Erythroblast (primary cell): ENCODE measurements at regions not wholly inside any gene's neighbourhood (a gene's known extent, or its start where the extent isn't known, plus 50 kb on each side); places are given as distances from the start of the nearest gene placed in this dataset.

ENCODE experiments used
- GATA1 ChIP-seq: IDR thresholded peaks from 2 replicates; pipeline ENCODE4 v1.6.1; 2011; ENCODE audit warnings: low read depth, mild to moderate bottlenecking, control low read depth, low read length, moderate library complexity
- POLR2A ChIP-seq: IDR thresholded peaks from 2 replicates; pipeline ENCODE4 v1.6.1; 2011; ENCODE audit warnings: mild to moderate bottlenecking, low read length

DNA sequence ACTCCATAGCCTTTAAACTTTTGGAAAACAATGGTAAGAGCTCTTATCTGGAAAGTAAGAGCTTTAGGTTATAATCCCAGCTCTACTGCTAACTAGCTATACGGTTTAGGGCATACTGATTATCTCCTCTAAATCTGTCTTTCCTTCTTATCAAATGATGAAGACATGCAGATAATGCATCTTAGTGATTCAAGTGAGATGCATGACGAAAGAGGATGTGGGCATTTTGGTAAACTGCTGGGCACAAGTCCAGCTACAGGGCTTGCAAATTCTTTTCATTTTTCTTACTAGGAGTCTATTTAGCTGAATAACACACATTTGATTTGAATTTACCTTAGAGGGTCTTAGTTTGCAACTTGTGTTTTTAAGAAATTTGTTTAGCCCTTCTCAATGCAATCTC, 1604.8 kb upstream of the ZEB2 start:
- no peak for TF ChIP-seq POLR2A
- TF ChIP-seq GATA1, result no peak
